AG04449 (cell line): ENCODE measurements at regions not wholly inside any gene's neighbourhood (a gene's known extent, or its start where the extent isn't known, plus 50 kb on each side); places are given as distances from the start of the nearest gene placed in this dataset.
A peak's percentile ranks its signal among the peaks of the same experiment; 100 is the strongest.

Experiments used
- CTCF ChIA-PET: fragments of 350-600 bp; formaldehyde crosslinking; extraction: SDS; loops from one replicate; lab custom pipeline; 2021; ENCODE audit warnings: antibody characterized with exemption; lab: Yijun Ruan, JAX
- POLR2A ChIA-PET: fragments of 400-600, 350-600 bp; formaldehyde crosslinking; extraction: SDS; loops from one replicate; lab custom pipeline; 2020; ENCODE audit warnings: antibody characterized with exemption, inconsistent platforms; lab: Yijun Ruan, JAX
- DNase-seq: peaks from one replicate; pipeline ENCODE4 v3.0.0-alpha.2; 2010; ENCODE audit warnings: low read depth, low spot score
- H3K4me3 ChIP-seq: 2 replicates; pipeline ENCODE4 v1.5.1; 2011; ENCODE audit warnings: low read depth, mild to moderate bottlenecking, control low read depth, low read length
- TF ChIP-seq, protein P1 (sequence below): IDR thresholded peaks from one replicate; pipeline ENCODE4 v1.5.1; 2011; ENCODE audit warnings: mild to moderate bottlenecking, moderate library complexity, low read length, control low read depth, inconsistent platforms; ENCODE audit not compliant: insufficient read depth; ENCODE audit errors: missing control alignments

DNA sequence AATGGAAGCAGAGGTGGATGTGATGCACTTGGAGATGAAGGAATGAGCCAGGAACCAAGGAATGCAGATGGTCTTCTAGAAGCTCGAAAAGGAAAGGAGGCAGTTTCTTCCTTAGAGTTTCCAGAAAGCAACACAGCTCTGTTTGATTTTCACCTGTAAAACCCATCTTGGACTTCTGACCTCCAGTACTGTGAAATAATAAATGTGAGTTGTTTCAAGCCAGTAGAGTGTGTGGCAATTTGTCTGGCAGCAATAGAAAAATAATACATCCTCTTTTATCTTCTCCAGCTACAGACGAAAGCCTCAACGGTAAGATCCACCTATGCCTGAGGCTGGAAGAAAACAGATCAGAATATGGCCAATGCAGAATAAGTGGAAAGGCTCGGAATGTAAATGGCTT is 199.7 kb downstream of the HINT1 start:
- CTCF ChIA-PET, result no interaction called here

DNA sequence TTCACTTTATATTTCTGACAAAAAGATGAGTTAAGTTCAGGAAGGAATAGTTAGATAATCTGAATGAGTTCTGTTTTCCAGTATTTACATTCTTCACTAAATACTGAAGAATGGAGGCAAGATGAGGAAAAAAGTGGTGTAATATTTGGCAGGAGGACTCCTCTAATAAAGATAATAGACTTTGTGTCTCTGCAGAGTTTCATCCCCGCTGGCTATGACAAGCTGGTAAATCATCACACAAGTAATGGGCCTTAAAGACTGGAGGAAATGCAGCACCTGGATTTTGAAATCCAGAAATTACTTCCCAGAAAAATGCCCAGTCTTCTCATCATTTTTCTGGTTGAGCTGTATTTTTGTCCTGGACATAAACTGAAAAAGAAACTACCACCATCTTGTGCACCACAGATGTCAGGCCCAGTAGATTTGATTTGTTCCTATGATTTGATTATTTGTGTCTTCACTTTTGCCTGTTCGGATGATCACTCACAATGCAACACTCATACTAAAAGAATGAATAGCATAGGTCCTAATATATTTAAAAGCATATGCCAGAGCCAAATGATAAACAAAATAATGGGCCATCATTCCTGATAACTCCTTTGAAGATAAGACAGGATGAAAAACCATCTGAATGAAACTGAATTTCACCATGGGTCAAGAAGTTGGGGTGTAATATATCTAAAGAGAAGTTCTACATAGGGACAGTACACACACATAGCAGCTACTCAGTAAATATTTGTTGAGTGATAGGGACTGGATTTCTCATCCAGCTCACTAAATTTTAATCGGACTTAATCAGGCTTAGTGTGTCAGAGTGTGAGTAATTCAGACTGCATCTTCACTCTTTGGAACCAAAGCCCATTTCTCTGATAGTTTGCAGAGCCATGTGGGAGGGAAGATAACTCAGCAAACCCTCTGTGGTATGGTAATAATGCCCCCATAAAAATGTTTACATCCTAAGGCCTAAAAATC is 200.5 kb downstream of the HINT1 start:
- ChIA-PET POLR2A (no interaction called here), CTCF (no interaction called here)
- H3K4me3 ChIP-seq, result no peak overlapping the region
- DNase-seq, result peak; percentile 9
- TF ChIP-seq, protein P1, sequence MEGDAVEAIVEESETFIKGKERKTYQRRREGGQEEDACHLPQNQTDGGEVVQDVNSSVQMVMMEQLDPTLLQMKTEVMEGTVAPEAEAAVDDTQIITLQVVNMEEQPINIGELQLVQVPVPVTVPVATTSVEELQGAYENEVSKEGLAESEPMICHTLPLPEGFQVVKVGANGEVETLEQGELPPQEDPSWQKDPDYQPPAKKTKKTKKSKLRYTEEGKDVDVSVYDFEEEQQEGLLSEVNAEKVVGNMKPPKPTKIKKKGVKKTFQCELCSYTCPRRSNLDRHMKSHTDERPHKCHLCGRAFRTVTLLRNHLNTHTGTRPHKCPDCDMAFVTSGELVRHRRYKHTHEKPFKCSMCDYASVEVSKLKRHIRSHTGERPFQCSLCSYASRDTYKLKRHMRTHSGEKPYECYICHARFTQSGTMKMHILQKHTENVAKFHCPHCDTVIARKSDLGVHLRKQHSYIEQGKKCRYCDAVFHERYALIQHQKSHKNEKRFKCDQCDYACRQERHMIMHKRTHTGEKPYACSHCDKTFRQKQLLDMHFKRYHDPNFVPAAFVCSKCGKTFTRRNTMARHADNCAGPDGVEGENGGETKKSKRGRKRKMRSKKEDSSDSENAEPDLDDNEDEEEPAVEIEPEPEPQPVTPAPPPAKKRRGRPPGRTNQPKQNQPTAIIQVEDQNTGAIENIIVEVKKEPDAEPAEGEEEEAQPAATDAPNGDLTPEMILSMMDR, result no peak

More for the DNA sequence above, 199.7 kb downstream of the HINT1 start:
- no peak overlapping the region for H3K4me3 ChIP-seq
- TF ChIP-seq, protein P1, result no peak
- no peak for DNase-seq
- POLR2A ChIA-PET, result no interaction called here

DNA sequence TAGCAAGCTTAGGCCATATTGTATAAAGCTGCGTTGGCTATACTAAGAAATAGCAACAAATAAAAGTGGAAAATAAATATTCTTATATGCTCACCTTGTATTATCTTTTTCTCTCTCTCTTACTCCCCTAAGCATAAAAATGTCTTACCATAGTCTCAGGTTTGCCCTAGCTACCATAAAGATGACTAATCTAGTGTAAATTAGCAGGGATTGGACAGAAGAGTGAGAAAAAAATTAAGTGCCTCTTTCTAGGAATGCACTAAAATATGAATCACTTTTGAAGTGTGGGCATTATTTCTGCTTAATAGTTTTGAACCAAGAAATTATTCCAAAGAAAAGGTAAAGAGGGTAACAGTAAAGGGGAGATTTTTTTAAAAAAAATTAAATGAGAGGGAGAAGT is 201.3 kb downstream of the HINT1 start:
- ChIA-PET CTCF (no interaction called here), POLR2A (no interaction called here)
- TF ChIP-seq, protein P1, result no peak
- no peak overlapping the region for H3K4me3 ChIP-seq
- DNase-seq, result no peak

DNA sequence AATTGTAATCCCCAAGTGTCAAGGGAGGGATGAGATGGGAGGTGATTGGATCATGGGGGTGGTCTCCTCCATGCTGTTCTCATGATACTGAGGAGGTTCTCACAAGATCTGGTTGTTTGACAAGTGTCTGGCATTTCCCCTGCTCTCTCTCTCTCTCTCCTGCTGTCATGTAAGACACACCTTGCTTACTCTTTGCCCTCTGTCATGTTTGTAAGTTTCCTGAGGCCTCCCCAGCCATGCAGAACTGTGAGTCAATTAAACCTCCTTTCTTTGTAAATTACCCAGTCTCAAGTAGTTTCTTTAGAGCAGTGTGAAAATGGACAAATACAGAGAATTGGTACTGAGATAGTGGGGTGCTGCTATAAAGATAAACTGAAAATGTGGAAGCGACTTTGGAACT is 207.9 kb downstream of the HINT1 start:
- ChIA-PET POLR2A (no interaction called here), CTCF (no interaction called here)
- H3K4me3 ChIP-seq, result no peak overlapping the region
- TF ChIP-seq, protein P1, result no peak
- no peak for DNase-seq

DNA sequence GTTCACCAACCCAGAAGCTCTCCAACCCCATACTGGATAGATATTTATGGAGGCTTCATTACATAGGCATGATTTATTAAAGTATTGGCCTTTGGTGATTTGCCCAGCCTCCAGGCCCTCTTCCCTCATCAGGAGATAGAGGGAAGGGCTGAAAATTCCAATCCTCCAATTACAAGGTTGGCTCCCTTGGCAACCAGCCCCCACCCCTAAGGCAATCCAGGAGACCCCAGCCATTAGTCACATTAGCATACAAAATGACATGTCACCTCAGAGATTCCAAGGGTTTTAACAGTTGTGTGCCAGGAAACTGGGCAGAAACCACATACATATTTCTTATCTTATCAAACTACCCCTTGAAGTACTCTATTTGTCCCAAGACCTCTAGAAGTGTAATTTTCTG is 210.0 kb downstream of the HINT1 start:
- ChIA-PET POLR2A (no interaction called here), CTCF (no interaction called here)
- DNase-seq, result no peak
- no peak overlapping the region for H3K4me3 ChIP-seq
- TF ChIP-seq, protein P1, result no peak

DNA sequence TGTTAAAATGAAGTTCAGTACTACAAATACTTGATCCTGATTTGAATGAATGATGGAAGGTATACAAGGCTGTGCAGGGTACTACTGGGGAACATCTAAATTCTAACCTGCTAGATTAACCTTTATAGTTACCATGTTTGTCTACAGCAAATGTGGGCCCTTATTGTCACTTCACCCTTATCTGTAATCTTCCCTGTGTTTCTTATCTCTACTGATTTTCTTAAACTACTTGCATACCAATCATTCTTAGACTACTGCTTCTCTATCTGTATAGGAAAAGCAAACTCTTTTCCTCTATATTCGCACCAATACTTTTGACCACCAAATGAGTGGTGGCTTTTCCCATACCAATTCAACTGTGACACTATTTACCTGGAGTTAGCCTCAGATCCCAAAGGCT is 210.7 kb downstream of the HINT1 start:
- no peak for DNase-seq
- CTCF ChIA-PET, result no interaction called here
- TF ChIP-seq, protein P1, result no peak
- POLR2A ChIA-PET, result no interaction called here
- no peak overlapping the region for H3K4me3 ChIP-seq
